ENCODE measurements at regions not wholly inside any gene's neighbourhood (a gene's known extent, or its start where the extent isn't known, plus 50 kb on each side); places are given as distances from the start of the nearest gene placed in this dataset.

- no peak for TF ChIP-seq CTCF (IDR thresholded peaks at IDR 0.05)
- TF ChIP-seq POLR2A (IDR thresholded peaks at IDR 0.05): no peak
- no peak for TF ChIP-seq POLR2AphosphoS5 (IDR thresholded peaks at IDR 0.05; ENCODE audit: insufficient read depth in 1 of 2, low read depth in 1 of 2)
- peaks cover 21% of the 10 kb centered on the region for H3K4me1 ChIP-seq
- H3K36me3 ChIP-seq: no peaks in the 10 kb centered on the region
- intact Hi-C loops (cut with DNase I): no loop called here
- peak; percentile 67 to 89 for DNase-seq (ENCODE audit: extremely low spot score in 2 of 2)
- H3K27me3 ChIP-seq: no peaks in the 10 kb centered on the region
- H3K4me3 ChIP-seq: no peak overlapping the region
- peak overlapping the region; percentile 59 for H3K27ac ChIP-seq
- H3K9me3 ChIP-seq: no peaks in the 10 kb centered on the region
Measured at GRCh38 chrX:68995386-68995779, 166.6 kb downstream of the EFNB1 start.

GRCh38 chrX:68994891-68995255, 166.1 kb downstream of the EFNB1 start:
- Histone ChIP-seq H3K4me3 (no peak overlapping the region), H3K4me1 (peaks cover 26% of the 10 kb centered on the region), H3K27ac (no peak overlapping the region), H3K9me3 (no peaks in the 10 kb centered on the region), H3K36me3 (no peaks in the 10 kb centered on the region), H3K27me3 (no peaks in the 10 kb centered on the region)
- TF ChIP-seq CTCF (IDR thresholded peaks at IDR 0.05) (no peak), POLR2A (IDR thresholded peaks at IDR 0.05) (no peak), POLR2AphosphoS5 (IDR thresholded peaks at IDR 0.05; ENCODE audit: insufficient read depth in 1 of 2, low read depth in 1 of 2) (no peak)
- no peak for DNase-seq (ENCODE audit: extremely low spot score in 2 of 2)
- intact Hi-C loops (cut with DNase I): no loop called here

- H3K4me1 ChIP-seq: peaks cover 31% of the 10 kb centered on the region
Measured at GRCh38 chrX:68994135-68994890, 165.5 kb downstream of the EFNB1 start.

GRCh38 chrX:68992821-68993397, 164.1 kb downstream of the EFNB1 start:
- Histone ChIP-seq H3K4me1 (peaks cover 31% of the 10 kb centered on the region), H3K4me3 (no peak overlapping the region), H3K27ac (no peak overlapping the region), H3K27me3 (no peaks in the 10 kb centered on the region), H3K9me3 (no peaks in the 10 kb centered on the region), H3K36me3 (no peaks in the 10 kb centered on the region)
- intact Hi-C loops (cut with DNase I): no loop called here
- TF ChIP-seq POLR2AphosphoS5 (IDR thresholded peaks at IDR 0.05; ENCODE audit: insufficient read depth in 1 of 2, low read depth in 1 of 2): no peak
- no peak for TF ChIP-seq POLR2A (IDR thresholded peaks at IDR 0.05)
- TF ChIP-seq CTCF (IDR thresholded peaks at IDR 0.05): no peak
- peak in 1 of 2 donors; percentile 74 for DNase-seq (ENCODE audit: extremely low spot score in 2 of 2)

More at GRCh38 chrX:68994135-68994890, 165.5 kb downstream of the EFNB1 start:
- intact Hi-C loops (cut with DNase I): no loop called here
- Histone ChIP-seq H3K27me3 (no peaks in the 10 kb centered on the region), H3K4me3 (no peak overlapping the region), H3K9me3 (no peaks in the 10 kb centered on the region), H3K36me3 (no peaks in the 10 kb centered on the region), H3K27ac (no peak overlapping the region)
- peak; percentile 67 to 82 for DNase-seq (ENCODE audit: extremely low spot score in 2 of 2)
- TF ChIP-seq POLR2A (IDR thresholded peaks at IDR 0.05) (no peak), POLR2AphosphoS5 (IDR thresholded peaks at IDR 0.05; ENCODE audit: insufficient read depth in 1 of 2, low read depth in 1 of 2) (no peak), CTCF (IDR thresholded peaks at IDR 0.05) (no peak)
